Hematopoietic multipotent progenitor cell treated with erythropoietin and hydrocortisone succinate and interleukin-3 and kit ligand, for 4 days (in vitro differentiated cells): ENCODE measurements at regions not wholly inside any gene's neighbourhood (a gene's known extent, or its start where the extent isn't known, plus 50 kb on each side); places are given as distances from the start of the nearest gene placed in this dataset.
"Not testable (repeated sequence)": the region's sequence is repeated elsewhere in the genome, so short reads cannot be mapped to it uniquely, and the experiment has no call there.

Source experiments
- DNase-seq: peaks from one replicate; pipeline ENCODE4 v3.0.0-alpha.2; 2015

DNA sequence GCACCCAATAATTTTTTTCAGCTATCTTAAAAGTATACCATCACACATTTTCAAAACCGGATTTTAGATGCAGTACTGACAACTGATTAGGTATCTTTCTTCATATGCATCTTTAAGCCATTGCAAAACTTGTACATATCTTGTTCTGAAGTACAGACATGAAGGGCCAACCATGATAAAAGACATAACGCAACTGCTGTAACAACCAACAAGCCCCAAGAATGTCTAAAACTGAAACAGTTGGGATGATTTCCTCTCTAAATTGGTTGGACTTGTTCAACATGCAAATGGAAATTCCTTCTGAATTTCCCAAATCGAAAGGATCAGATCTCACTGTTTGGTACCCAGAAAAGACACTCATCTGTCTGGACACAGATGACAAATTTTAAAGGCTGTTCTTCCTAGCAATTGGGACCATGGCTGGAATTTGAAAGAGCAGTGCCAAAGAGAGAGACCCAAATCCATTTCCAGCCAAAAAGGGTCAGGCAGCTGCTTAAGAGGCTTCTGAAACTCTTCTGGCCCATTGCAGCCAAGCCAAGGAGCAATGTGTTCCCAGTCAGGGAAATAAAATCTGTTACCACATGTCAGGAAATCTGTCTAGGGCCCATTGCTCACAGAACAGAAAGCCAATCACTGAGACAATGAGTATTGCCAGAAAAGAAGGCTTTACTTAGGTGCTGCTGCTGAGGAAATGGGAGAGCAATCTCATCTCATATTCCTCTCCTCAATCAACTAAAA lies 1122.4 kb upstream of the USP15 start:
- DNase-seq, result no peak

DNA sequence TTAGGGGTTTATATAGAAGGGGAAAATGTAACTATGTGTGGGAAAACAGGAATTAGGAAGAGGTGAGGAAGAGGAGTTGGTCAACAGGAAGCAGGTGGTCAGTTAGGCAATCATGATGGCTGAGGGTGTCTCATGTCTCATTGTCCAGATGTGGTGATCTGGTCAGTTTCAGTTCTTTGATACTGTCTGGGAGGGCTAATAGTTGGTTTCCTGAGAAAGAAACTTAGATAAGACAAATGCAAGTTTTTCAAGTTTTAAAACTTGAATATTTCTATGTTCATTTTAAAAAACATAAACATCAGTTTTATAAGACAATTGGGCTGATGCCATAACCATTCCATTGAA lies 1121.8 kb upstream of the USP15 start:
- DNase-seq, result no peak

DNA sequence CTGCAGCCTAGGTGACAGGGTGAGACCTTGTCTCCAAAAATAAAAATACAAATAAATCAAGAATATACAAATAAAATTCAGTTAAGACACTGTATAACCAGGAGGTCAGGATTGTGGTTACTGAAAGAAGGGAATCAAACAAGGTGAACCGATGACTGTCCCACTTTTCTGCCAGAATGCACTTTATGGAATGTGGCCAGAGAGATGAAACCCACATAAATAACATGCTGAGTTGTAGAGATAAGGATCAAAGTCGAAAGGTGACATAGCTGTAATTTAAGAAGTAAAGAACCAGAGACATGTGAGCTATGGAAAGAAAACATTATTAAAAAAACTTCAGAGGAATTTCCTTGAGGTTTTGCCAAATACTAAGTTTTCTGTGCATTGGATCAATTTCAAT lies 1098.2 kb upstream of the USP15 start:
- no peak for DNase-seq

DNA sequence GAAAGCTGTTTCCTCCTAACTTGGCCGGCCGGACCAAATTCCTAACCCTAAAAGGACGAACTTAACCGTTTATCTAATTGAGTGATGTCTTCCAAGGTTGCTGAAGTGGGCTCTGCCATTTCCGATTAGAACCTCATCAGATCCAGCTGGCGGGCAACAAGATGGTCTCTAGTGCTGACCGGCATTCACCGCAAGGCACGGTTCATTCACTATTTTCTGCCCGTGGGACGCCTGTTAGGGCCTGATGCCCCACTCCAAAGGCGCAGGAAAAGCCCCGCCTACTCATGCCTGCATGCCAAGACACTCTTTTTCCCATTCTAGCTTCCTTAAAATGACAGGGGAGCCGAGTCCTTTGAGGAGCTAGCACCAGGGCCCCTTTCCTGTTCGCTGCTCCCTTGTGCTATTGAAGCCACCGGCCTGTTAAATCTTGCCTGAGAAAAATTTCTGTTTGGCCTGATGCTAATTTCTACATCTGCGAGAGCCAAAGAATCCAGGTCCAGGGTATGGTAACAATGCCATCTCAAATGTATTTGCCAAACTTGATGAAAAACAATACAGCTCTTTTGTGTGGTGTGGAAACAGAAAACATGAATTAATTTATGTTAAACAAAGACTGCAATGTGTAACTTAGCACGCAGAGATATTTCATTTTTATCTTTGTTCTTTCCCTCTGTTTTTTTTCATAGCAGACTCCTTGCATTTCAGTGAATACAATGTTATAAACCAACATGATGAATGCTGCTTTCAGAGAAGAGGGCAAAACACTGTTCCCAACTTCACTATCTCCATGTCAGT lies 1071.2 kb upstream of the USP15 start:
- DNase-seq, result no peak

DNA sequence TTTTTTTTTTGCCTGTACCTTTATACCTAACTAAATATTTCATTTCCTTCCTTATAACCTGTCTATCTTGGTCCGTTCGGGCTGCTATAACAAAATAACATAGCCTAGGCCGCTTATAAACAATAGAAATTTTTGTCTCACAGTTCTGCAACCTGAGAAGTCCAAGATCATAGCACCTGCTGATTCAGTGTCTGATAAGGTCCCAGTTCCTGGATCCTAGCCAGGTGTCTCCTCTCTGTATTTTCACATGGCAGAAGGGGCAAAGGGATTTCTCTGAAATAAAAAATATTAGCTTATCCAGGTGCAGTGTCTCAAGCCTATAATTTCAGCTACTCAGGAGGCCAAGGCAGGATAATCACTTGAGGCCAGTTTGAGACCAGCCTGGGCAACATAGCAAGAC lies 1046.6 kb upstream of the USP15 start:
- DNase-seq, result no peak

DNA sequence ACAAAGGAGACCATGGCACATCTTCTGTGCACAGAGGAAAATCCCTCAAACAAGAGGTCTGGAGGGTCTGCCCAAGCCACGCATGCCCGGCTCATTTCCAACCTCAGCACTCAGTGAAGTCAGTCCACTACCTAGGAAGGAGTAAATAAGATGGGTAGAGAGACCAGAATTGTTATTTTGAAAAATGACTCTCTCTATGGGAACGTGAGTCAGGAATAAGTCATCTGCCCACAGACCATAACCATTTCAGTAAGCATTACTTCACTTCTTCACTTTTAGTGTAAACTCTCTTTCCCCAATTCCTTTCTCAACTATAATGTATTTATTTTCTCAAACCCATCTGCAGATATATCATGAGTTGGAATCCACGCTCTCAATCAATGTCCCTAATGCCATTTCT lies 1039.9 kb upstream of the USP15 start:
- DNase-seq, result no peak

DNA sequence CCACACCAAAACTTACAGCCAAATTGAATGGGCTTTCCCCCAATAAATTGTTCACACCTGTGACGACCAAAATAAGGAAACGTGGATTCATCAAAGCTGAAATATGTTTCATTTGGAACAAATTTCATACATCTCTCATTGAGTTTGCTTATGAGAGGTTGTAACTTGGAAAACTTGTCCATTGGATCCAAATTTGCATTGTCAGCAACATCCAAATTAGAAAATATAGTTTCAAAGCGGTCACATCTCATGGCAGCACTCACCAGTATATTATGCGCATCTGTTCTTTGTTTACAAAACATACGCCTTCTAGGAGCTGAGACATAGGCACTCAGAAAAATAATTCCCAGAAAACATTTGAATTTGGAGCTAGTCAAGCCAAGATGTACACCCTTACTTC lies 1028.2 kb upstream of the USP15 start:
- DNase-seq, result no peak

DNA sequence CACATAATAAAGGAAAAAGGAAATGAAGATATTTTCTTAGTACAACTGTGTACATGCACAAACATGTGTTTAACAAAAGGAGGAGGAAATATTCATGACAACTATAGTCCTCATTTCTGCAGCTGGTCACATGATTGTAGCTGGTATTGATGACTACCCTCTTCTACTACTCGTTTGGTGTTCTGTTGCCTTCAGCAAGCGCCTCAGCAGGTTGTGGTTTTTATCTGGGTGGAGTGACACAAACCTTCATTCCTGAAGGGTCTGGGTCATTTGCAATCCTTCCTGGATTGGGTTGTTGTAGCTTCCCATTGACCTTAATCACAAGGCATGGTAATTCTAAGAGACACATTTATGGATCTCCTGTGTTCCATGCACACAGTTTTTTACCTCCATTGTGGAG lies 1009.9 kb upstream of the USP15 start:
- no peak for DNase-seq

DNA sequence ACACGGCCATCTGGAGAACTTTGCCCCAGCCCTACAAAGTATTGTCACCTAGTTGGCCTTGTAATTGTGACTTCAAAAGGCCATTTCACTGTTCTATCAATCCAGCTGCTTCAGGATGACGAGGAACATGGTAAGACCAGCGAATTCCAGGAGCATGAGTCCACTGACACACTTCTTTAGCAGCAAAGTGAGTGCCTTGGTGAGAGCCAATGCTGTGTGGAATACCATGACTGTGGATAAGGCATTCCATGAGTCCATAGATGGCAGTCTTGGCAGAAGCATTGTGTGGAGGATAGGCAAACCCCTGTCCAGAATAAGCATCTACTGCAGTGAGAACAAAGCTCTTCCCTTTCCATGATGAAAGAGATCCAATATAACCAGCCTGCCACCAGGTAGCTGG lies 1009.1 kb upstream of the USP15 start:
- no peak for DNase-seq

DNA sequence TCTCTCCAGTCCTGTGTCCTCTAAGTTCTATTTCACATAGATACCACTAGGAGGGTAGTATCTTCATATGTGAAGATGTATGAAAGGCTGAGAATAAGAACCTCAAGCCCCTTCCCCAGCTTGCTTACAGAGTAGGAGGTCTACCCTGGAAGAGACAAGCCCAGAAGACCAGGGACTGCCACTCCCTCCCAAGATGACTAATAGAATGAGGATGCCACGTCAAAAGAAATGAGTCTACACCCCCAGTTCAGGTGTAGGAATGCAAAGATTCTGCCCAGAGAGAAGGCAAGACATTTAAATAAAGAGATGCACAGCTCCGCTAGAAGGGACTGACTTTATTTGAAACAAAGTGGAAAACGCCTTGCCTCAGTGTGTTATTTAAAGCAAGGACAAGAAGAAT lies 1006.0 kb upstream of the USP15 start:
- no peak for DNase-seq

DNA sequence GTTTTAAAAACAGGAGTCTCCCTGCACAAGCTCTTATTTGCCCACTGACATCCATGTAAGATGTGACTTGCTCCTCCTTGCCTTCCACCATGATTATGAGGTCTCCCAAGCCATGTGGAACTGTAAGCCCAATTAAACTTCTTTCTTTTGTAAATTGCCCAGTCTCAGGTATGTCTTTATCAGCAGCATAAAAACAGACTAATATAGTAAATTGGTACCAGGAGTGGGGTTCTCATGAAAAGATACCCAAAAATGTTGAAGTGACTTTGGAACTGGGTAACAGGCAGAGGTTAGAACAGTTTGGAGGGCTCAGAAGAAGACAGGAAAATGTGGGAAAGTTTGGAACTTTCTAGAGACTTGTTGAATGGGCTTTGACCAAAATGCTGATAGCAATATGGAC lies 995.9 kb upstream of the USP15 start:
- not testable (repeated sequence) for DNase-seq

DNA sequence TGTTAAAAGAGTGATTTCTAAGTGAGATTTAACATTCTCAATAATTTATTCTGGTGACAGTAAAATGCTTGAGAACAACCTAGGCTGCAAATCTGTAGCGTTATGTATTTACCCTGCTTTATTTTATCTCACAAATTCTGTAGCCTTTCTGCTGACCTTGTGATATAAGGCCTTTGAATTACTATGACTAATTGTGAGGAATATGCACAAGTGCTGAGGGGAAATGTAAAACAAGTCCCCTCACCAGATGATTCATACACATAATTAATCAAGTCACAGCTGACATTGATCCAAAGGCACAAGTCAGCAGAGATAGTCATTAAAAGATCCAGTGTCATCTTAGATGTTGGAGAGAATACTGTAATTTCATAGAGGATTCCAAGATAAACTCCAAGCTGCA lies 992.7 kb upstream of the USP15 start:
- DNase-seq, result no peak

DNA sequence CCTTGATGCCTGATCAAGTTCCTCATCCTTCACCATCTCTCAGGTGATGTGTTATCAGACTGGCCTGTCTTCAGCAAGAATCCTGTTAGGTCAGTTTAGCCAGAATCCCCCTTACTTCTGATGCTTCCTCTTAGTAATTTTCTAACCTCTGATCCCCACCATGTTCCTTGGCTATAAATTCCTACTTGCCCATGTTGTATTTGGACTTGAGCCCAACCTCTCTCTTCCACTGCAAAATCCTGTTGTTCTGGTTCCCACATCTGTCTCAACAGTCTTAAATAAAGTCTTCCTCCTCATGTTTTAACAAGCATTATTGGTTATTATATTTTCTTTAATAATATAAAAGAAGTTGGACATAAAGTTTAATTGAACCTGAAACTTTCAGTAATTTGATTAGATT lies 987.8 kb upstream of the USP15 start:
- no peak for DNase-seq

DNA sequence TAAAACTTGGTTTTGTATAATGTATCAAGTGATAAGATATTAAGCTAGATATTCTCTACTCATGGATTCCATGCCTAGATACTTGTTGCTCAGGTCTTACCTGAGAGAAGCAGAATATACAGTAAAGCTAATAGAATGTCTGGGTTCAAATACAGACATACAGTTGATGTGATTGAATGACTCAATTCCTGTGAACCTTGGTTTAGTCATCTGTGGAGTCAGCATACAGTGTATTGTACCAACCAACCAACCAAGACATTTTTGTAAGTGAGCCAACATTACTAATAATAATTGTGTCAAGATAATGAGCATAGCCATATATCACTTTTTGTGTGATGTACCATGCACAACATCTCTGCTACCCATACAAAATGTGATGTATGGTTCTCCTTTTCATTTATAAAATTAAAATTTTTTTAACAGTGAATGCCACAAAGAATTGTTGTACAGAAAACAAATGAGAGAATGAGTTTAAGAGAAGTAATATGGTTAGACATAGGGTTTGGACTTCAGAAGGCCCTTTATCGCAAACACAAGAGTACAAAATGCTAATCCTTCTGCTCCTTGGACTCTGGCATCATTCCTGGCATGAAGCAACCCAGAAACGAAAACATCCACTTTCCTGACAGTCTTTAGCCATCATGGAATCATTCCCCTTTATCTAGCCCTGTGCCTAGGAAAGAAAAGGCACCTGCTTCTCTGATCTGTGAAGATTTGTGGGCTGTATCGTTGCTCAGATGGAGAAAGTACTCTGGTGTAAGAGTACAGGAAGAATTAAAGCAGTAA lies 977.2 kb upstream of the USP15 start:
- no peak for DNase-seq

DNA sequence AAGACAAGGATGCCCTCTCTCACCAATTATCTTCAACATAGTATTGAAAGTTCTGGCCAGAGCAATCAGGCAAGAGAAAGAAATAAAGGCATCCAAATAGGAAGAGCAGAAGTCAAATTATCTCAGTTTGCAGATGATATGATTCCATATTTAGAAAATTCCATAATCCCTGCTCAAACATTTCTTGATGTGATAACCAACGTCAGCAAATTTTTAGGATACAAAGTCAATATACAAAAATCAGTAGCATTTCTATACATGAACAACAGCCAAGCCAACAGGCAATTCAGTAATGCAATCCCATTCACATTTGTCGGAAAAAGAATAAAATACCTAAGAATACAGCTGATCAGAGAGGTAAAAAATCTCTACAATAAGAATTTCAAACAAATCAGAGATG lies 969.7 kb upstream of the USP15 start:
- no peak for DNase-seq

DNA sequence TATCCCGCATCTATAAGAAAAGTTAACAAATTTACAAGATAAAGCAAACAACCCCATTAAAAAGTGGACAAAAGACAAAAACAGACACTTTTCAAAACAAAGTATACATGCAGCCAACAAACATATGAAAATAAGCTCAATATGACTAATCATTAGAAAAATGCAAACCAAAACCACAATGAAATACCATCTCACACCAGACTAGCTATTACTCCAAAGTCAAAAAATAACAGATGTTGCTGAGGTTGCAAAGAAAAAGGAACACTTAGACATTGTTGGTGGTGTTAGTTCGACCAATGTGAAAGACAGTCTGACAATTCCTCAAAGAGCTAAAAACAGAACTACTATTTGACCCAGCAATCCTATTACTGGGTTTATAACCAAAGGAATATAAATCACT lies 968.6 kb upstream of the USP15 start:
- DNase-seq, result no peak

DNA sequence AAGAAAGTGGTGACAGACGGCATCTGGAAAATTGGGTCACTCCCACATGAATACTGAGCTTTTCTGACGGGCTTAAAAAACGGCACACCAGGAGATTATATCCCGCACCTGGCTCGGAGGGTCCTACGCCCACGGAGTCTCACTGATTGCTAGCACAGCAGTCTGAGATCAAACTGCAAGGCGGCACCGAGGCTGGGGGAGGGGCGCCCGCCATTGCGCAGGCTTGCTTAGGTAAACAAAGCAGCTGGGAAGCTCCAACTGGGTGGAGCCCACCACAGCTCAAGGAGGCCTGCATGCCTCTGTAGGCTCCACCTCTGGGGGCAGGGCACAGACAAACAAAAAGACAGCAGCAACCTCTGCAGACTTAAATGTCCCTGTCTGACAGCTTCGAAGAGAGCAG lies 966.2 kb upstream of the USP15 start:
- DNase-seq, result not testable (repeated sequence)

DNA sequence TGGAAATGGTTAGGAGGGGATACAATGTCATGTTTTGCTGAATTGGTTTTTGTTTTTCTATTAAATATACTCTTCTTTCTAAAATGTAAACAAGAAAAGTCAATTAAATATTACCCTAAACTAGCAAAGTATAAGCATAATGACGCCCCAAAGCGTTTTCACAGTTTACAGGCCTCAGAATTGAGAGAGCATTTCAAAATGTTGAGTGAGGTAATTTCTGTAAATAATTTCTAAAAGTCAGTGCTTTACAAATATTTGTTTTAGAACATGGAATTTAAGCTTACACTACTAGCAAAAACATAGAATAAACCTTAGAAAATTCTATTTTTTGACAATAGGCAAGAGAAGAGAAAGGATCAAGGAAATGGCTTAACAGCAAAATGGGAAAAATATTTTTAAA lies 958.4 kb upstream of the USP15 start:
- DNase-seq, result no peak

DNA sequence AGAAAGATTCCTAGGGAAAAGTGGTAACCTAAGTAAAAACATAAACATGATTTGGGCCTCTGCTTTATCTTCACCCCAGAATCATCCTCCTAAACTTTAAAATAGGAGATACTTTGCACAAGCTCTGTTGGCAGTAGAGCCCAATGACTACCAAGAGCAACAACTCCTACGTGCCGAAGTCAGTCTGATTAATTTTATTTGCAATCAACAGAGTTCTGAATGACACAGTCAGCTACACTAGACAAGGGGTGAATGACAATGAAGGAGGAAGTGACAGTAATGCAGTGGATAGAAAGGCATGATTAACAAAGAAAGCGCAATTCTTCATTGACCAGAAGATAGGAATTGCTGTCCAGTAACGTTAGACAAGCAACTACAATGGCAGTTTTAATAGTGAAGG lies 957.9 kb upstream of the USP15 start:
- DNase-seq, result no peak

DNA sequence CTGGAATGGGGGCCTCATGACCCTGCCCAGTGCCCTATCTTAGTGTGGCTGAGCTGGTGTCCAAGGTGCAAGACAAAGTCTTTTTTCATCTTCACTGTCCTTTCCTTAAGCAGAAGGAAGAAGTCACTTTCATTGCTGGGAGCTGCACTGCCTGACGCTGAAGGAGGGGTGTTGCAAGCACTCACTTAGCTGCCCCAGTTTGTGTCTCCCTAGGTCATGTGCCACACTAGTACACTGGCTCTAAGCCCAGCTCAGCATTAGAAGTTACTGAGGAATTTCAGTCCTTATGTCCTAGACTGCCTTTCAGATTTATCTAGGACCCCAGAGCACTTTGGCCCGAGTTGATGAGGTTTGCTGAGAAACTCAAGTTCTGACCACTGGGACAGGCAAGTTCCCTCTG lies 952.0 kb upstream of the USP15 start:
- DNase-seq, result no peak

DNA sequence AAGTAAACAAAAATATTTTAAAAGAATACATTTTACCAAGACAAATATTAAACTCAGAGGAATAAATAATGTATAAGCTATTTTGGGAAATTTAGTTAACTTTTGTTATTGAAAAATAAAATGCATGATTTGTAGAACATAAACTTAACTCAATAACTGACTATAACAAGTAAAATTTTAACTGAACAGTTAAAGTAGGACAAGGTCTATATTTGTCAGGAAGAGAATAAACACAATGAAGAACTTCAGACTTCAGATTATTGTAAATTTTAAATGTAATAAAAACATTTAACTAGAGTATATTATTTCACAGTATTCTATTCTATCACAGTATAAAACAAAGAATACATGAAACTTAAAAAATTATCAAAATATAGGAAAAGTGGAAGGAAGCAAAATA lies 948.8 kb upstream of the USP15 start:
- no peak for DNase-seq

DNA sequence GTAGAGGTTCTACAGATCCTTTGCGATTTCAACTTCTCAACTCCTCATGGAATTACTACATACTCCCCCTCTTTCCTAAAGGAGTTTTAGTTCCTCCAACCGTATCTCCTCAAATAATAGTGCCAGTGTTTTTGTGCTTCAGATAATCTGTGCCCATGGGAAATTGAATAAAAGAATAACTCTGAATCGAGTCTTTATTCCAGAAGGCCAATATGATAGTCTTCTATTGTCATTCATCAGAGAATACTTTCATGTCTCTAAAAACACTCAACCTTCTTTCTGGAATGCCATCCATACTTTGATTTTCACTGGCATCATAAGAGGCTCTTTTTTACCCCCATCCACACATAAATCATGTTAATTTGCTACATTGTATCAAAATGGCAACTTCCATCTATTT lies 911.3 kb upstream of the USP15 start:
- DNase-seq, result no peak

DNA sequence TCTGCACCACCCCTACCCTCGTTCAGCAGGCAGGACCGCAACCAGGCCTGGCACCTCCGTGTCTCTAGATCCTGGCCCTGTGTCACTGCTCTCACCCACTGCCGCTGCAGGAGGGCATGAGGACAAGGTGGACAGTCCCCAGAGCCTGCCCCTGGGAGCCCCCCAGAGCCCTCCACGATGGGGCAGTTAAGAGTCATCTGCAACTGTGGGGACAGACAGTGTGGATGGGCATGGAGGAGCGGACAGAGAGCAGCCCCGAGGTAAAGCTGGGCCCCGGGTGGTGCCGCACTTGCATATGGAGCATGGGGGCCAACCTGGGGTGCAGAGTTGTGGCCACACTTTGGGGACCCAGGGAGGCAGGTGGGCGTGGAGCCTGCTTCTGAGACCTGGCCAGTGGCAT lies 905.1 kb upstream of the USP15 start:
- no peak for DNase-seq

DNA sequence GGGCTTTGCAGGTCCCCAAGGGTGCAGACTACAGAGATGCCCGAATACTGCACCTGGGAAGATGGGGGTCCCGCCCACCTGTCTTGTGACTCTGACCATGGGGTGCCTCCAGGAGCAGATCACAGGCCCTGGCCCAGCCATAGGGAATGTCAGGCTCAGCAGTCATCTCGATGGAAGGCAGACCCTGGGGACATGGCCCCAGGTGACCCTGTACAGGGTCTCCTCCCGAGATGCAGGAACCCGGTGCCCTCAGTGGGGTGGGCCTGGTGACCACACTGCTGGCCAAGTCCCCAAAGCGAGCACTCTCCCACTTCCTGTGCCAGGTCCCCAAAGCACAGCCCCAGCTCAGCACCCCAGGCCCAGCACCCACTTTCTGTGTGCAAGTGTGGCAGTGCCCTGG lies 903.7 kb upstream of the USP15 start:
- no peak for DNase-seq
